OCI-LY3 (cell line): ENCODE measurements at regions not wholly inside any gene's neighbourhood (a gene's known extent, or its start where the extent isn't known, plus 50 kb on each side); places are given as distances from the start of the nearest gene placed in this dataset.

Experiments
- H2AFZ ChIP-seq: fragments of 200-600, 300-600 bp; shearing (Covaris generic); 2 replicates; pipeline ENCODE4 v1.6.0; 2014; ENCODE audit warnings: antibody characterized with exemption, low read depth, low read length
- H3K27ac ChIP-seq: fragments of 200-600, 300-600 bp; sonication (generic); 2 replicates; pipeline ENCODE4 v1.5.1; 2014; ENCODE audit warnings: mild to moderate bottlenecking, low read length, moderate library complexity, mixed read lengths
- H3K27me3 ChIP-seq: fragments of 200-600, 300-600 bp; sonication (generic); 2 replicates; pipeline ENCODE4 v1.6.1; 2014; ENCODE audit warnings: low read depth, low read length, mixed read lengths
- H3K36me3 ChIP-seq: fragments of 200-600, 300-600 bp; sonication (generic); replicated peaks from 2 replicates; pipeline ENCODE3; 2014; ENCODE audit warnings: low read depth, low read length, mixed read lengths
- H3K4me1 ChIP-seq: fragments of 300-600, 200-600 bp; sonication (generic); 2 replicates; pipeline ENCODE4 v1.6.1; 2014; ENCODE audit warnings: low read length, mixed read lengths
- H3K4me2 ChIP-seq: fragments of 200-600, 300-600 bp; sonication (generic); 2 replicates; pipeline ENCODE4 v1.6.1; 2014; ENCODE audit warnings: low read length, mixed read lengths
- H3K4me3 ChIP-seq: fragments of 300-600, 200-600 bp; sonication (generic); 2 replicates; pipeline ENCODE4 v1.5.1; 2014; ENCODE audit warnings: antibody characterized with exemption, mild to moderate bottlenecking, low read length, moderate library complexity
- H3K79me2 ChIP-seq: fragments of 300-600, 200-600 bp; shearing (Covaris generic); 2 replicates; pipeline ENCODE4 v1.6.1; 2014; ENCODE audit warnings: mild to moderate bottlenecking, low read length, mixed read lengths
- H3K9ac ChIP-seq: fragments of 300-600, 200-600 bp; shearing (Covaris generic); 2 replicates; pipeline ENCODE4 v1.6.0; 2014; ENCODE audit warnings: mild to moderate bottlenecking, low read length, moderate library complexity
- H3K9me3 ChIP-seq: fragments of 200-600, 300-600 bp; shearing (Covaris generic); 2 replicates; pipeline ENCODE4 v1.6.1; 2014; ENCODE audit warnings: low read length, mixed read lengths; ENCODE audit not compliant: insufficient read depth
- H4K20me1 ChIP-seq: fragments of 200-600, 300-600 bp; sonication (generic); 2 replicates; pipeline ENCODE4 v1.6.1; 2016; ENCODE audit warnings: low read length, mixed read lengths; ENCODE audit not compliant: insufficient read depth
- CTCF ChIP-seq: fragments of 200-600, 300-600 bp; sonication (generic); IDR thresholded peaks from 2 replicates; pipeline ENCODE4 v1.5.1; 2014; ENCODE audit warnings: antibody characterized with exemption, low read length, low read depth
- EZH2phosphoT487 ChIP-seq: fragments of 200-600 bp; shearing (Covaris generic); IDR thresholded peaks from 2 replicates; pipeline ENCODE4 v1.6.1; 2018; ENCODE audit warnings: antibody characterized with exemption, mixed run types, low read depth

- Histone ChIP-seq H2AFZ (0 out of 2 replicates have a peak overlapping the region, but pooled peaks have one; percentile 18), H3K27me3 (peaks cover 27% of the 10 kb centered on the region; the same call in 1 of the 2 replicates), H4K20me1 (no peaks in the 10 kb centered on the region), H3K9me3 (no peaks in the 10 kb centered on the region), H3K4me3 (peak overlapping the region; percentile 53), H3K79me2 (no peaks in the 10 kb centered on the region), H3K4me1 (peaks cover 7% of the 10 kb centered on the region; the same call in 1 of the 2 replicates), H3K4me2 (peak overlapping the region; percentile 46), H3K27ac (no peak overlapping the region), H3K36me3 (no peaks in the 10 kb centered on the region), H3K9ac (no peak overlapping the region)
- TF ChIP-seq CTCF (no peak), EZH2phosphoT487 (no peak)
These were observed 110.1 kb downstream of the KCTD15 start for GRCh38 chr19:33906578-33907335.

GRCh38 chr19:33910922-33911321 lies 114.3 kb downstream of the KCTD15 start:
- H3K4me2 ChIP-seq = no peak overlapping the region
- H3K9me3 ChIP-seq = no peaks in the 10 kb centered on the region
- no peaks in the 10 kb centered on the region for H3K79me2 ChIP-seq
- peaks cover 43% of the 10 kb centered on the region for H3K27me3 ChIP-seq
- H2AFZ ChIP-seq = no peak overlapping the region
- H3K4me3 ChIP-seq = no peak overlapping the region
- no peak overlapping the region for H3K27ac ChIP-seq
- H3K36me3 ChIP-seq = no peaks in the 10 kb centered on the region
- TF ChIP-seq EZH2phosphoT487 (no peak), CTCF (no peak)
- no peaks in the 10 kb centered on the region for H4K20me1 ChIP-seq
- H3K4me1 ChIP-seq = peaks cover 7% of the 10 kb centered on the region; the same call in 1 of the 2 replicates
- no peak overlapping the region for H3K9ac ChIP-seq

GRCh38 chr19:33914599-33914998 lies 117.9 kb downstream of the KCTD15 start:
- H3K4me3 ChIP-seq = no peak overlapping the region
- no peaks in the 10 kb centered on the region for H3K79me2 ChIP-seq
- peaks cover 5% of the 10 kb centered on the region; the same call in 1 of the 2 replicates for H3K4me1 ChIP-seq
- H3K9ac ChIP-seq = no peak overlapping the region
- H2AFZ ChIP-seq = no peak overlapping the region
- TF ChIP-seq EZH2phosphoT487 = no peak
- no peak for TF ChIP-seq CTCF
- peaks cover 38% of the 10 kb centered on the region for H3K27me3 ChIP-seq
- no peaks in the 10 kb centered on the region for H4K20me1 ChIP-seq
- H3K4me2 ChIP-seq = no peak overlapping the region
- H3K27ac ChIP-seq = no peak overlapping the region
- no peaks in the 10 kb centered on the region for H3K36me3 ChIP-seq
- H3K9me3 ChIP-seq = no peaks in the 10 kb centered on the region

- H3K36me3 ChIP-seq = no peaks in the 10 kb centered on the region
- TF ChIP-seq EZH2phosphoT487 = no peak
- no peak for TF ChIP-seq CTCF
- no peak overlapping the region for H3K4me2 ChIP-seq
- peaks cover 49% of the 10 kb centered on the region for H3K27me3 ChIP-seq
- H3K79me2 ChIP-seq = no peaks in the 10 kb centered on the region
- no peak overlapping the region for H3K27ac ChIP-seq
- H4K20me1 ChIP-seq = no peaks in the 10 kb centered on the region
- no peak overlapping the region for H2AFZ ChIP-seq
- no peaks in the 10 kb centered on the region for H3K4me1 ChIP-seq
- no peak overlapping the region for H3K4me3 ChIP-seq
- no peaks in the 10 kb centered on the region for H3K9me3 ChIP-seq
- H3K9ac ChIP-seq = no peak overlapping the region
These were observed 120.1 kb downstream of the KCTD15 start for GRCh38 chr19:33916792-33917191.
